ENCODE measurements at regions not wholly inside any gene's neighbourhood (a gene's known extent, or its start where the extent isn't known, plus 50 kb on each side); places are given as distances from the start of the nearest gene placed in this dataset.

DNA sequence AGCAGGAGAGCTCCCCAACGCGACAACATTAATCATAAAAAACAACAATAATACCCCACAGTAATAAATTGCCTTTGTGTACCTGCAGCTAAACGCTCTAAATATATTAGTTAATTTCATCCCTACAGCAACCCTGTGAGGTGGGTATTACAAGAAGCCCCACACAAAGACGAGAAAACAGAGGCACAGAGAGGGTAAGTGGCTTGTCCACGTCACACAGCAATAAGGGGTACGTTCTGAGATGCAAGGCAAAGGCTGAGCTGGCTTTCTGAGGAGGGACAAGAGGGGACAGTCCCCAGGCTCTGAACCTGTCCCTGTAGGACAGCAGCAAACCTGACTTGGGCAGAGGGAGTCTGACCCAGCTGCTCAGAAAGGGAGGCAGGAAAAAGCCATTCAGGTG lies 78.2 kb downstream of the NCOR2 start:
- no peaks in the 10 kb centered on the region for H3K4me1 ChIP-seq (ENCODE audit: low read depth)
- no peak for ATAC-seq
- H3K4me3 ChIP-seq, result no peak overlapping the region
- DNase-seq, result no peak
- no peaks in the 10 kb centered on the region for H3K36me3 ChIP-seq (ENCODE audit: low read depth)
- TF ChIP-seq, protein P1, sequence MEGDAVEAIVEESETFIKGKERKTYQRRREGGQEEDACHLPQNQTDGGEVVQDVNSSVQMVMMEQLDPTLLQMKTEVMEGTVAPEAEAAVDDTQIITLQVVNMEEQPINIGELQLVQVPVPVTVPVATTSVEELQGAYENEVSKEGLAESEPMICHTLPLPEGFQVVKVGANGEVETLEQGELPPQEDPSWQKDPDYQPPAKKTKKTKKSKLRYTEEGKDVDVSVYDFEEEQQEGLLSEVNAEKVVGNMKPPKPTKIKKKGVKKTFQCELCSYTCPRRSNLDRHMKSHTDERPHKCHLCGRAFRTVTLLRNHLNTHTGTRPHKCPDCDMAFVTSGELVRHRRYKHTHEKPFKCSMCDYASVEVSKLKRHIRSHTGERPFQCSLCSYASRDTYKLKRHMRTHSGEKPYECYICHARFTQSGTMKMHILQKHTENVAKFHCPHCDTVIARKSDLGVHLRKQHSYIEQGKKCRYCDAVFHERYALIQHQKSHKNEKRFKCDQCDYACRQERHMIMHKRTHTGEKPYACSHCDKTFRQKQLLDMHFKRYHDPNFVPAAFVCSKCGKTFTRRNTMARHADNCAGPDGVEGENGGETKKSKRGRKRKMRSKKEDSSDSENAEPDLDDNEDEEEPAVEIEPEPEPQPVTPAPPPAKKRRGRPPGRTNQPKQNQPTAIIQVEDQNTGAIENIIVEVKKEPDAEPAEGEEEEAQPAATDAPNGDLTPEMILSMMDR (IDR thresholded peaks at IDR 0.05), result no peak
- H3K9me3 ChIP-seq, result no peaks in the 10 kb centered on the region
- intact Hi-C loops (cut with DNase I, micrococcal nuclease), result no loop called here

DNA sequence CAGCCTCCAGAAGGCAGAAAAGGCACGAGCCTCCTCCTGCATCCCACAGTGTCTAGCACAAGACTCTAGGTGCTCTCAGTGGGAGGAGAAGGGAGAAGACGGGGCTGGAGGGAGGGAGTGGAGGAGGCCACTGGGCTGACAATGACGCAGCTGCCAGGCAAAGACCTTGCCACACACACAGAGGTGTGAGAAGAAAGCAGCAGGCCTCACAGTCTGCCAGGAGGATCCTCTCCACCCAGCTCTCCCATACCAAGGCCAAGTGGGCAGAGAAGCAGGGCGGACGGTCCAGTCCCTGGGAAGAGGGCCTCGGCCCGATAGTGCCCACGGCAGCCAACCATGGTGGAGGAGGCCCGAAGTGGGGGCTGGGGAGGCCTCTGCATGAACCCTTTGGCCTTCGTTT lies 78.9 kb downstream of the NCOR2 start:
- TF ChIP-seq, protein P1 (IDR thresholded peaks at IDR 0.05), result no peak
- intact Hi-C loops (cut with DNase I, micrococcal nuclease), result no loop called here
- Histone ChIP-seq H3K4me1 (ENCODE audit: low read depth) (no peaks in the 10 kb centered on the region), H3K4me3 (no peak overlapping the region), H3K36me3 (ENCODE audit: low read depth) (no peaks in the 10 kb centered on the region), H3K9me3 (no peaks in the 10 kb centered on the region)
- DNase-seq (no peak), ATAC-seq (no peak)

DNA sequence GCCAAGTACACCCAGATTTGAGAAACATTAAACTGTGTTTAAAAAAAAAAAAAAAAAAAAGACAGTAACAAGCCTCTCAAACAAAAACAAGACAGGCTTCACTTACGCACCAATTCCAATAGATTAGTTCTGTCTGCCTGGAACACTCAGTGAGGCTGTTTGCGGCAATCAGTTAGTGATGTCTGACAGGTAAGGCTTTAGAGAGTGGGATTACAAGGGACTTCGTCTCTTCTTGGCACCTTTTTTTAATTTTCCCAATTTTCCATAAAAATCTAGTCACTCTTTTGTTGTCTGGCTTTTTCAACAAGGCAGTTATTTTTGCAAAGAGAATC lies 79.6 kb downstream of the NCOR2 start:
- no peak for ATAC-seq
- no peaks in the 10 kb centered on the region for H3K36me3 ChIP-seq (ENCODE audit: low read depth)
- TF ChIP-seq, protein P1 (IDR thresholded peaks at IDR 0.05), result no peak
- no peak overlapping the region for H3K4me3 ChIP-seq
- no peak for DNase-seq
- intact Hi-C loops (cut with DNase I, micrococcal nuclease), result no loop called here
- H3K4me1 ChIP-seq (ENCODE audit: low read depth), result no peaks in the 10 kb centered on the region
- H3K9me3 ChIP-seq, result no peaks in the 10 kb centered on the region

DNA sequence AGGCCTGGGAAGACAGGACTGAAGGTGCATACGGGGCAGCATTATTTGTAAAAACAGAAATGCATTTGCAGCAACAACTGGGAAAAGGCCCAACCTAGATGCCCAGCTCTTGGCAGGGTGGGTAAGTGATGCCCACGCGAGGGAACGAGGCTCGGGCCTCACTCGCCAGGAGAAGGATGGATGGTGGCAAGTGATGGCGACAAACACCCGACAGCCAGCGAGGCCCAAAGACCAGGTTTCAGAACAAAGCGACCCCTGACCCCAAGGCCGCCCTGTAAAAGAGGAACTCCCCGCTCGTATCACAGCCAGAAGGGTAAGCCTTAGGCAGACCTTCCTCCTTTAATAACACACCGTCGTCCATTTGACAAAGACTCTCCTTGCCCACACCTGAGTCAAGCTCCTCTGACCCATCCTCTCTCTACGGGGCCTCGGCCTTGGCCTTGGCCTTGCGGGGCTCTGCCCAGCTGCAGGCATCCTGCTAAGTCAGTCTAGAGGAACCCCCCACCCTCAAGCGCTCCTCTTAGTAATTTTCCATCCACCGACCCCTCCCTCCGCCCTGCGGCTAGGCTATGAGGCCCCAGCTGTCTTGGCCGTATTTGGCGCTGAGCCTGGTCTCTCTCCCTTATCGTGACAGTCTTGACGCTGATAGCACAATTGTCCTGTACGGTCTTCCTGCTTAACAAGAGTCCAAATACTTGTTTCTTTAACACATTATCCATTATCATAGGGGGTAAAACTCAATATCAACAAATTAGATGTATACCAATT lies 80.2 kb downstream of the NCOR2 start:
- DNase-seq, result no peak
- ATAC-seq, result no peak
- H3K4me1 ChIP-seq (ENCODE audit: low read depth), result no peaks in the 10 kb centered on the region
- TF ChIP-seq, protein P1 (IDR thresholded peaks at IDR 0.05), result no peak
- H3K9me3 ChIP-seq, result no peaks in the 10 kb centered on the region
- intact Hi-C loops (cut with DNase I, micrococcal nuclease), result no loop called here
- H3K36me3 ChIP-seq (ENCODE audit: low read depth), result no peaks in the 10 kb centered on the region
- no peak overlapping the region for H3K4me3 ChIP-seq

DNA sequence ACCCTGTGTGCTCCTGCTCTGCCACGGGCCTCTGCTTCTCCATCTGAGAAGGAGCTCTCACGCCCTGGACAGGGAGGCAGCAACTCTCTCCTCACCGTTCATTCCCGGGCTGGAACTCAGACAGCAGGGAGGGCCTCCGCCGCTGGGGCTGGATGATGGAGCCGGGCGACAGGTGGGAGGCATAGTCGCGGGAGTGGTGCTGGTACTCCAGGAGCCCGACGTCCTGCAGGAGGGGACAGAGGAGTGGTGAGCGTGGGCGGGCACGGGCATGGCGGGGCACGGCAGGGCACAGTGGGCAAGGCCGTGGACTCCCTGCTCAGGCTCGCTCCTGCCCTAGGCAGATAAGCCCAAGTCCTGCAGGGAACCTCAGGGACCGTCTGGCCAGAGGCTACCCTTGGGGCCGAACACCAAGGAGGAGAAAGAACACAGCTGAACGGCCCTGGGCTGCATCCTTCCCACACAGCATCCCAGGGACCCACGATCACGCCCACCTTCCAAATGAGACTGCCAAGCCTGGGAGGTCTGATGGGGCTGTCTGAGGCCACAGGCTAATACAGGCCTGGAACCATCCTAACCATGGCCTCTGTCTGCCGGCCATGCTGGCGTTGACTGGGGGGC lies 81.0 kb downstream of the NCOR2 start:
- Histone ChIP-seq H3K9me3 (no peaks in the 10 kb centered on the region), H3K36me3 (ENCODE audit: low read depth) (no peaks in the 10 kb centered on the region), H3K4me1 (ENCODE audit: low read depth) (no peaks in the 10 kb centered on the region), H3K4me3 (no peak overlapping the region)
- intact Hi-C loops (cut with DNase I, micrococcal nuclease), result no loop called here
- TF ChIP-seq, protein P1 (IDR thresholded peaks at IDR 0.05), result no peak
- DNase-seq (peak in 1 of 3 donors; percentile 46), ATAC-seq (no peak)
